Stimulated activated CD4-positive, alpha-beta T cell treated with anti-CD3 and anti-CD28 coated beads, TNF-alpha, amount 100 ng/mL, for 24 hours (primary cell): ENCODE measurements at regions not wholly inside any gene's neighbourhood (a gene's known extent, or its start where the extent isn't known, plus 50 kb on each side); places are given as distances from the start of the nearest gene placed in this dataset.
A peak's percentile ranks its signal among the peaks of the same experiment; 100 is the strongest.
"Not testable (repeated sequence)": the region's sequence is repeated elsewhere in the genome, so short reads cannot be mapped to it uniquely, and the experiment has no call there.

Experiments
- DNase-seq, 3 experiments: peaks; one replicate each; pipeline ENCODE4 v3.0.0-alpha.2; 2020; ENCODE audit warnings: low read depth in 3 of 3

- no peak for DNase-seq
These were observed 81.4 kb downstream of the ACAA2 start for GRCh38 chr18:49731860-49732311.

- no peak for DNase-seq
These were observed 81.9 kb downstream of the ACAA2 start for GRCh38 chr18:49731421-49731841.

- DNase-seq, result no peak
These were observed 82.4 kb downstream of the ACAA2 start for GRCh38 chr18:49730951-49731391.

GRCh38 chr18:49728542-49728941 is 84.8 kb downstream of the ACAA2 start:
- DNase-seq, result peak in 1 of 3 experiments; percentile 41

GRCh38 chr18:49727816-49728215 is 85.5 kb downstream of the ACAA2 start:
- DNase-seq, result no peak

GRCh38 chr18:49726675-49726963 is 86.7 kb downstream of the ACAA2 start:
- DNase-seq, result no peak

- DNase-seq, result no peak
These were observed 87.3 kb downstream of the ACAA2 start for GRCh38 chr18:49725809-49726674.

- peak in 1 of 3 experiments; percentile 2 for DNase-seq
These were observed 89.6 kb downstream of the ACAA2 start for GRCh38 chr18:49723648-49724180.

- DNase-seq, result no peak
These were observed 90.9 kb downstream of the ACAA2 start for GRCh38 chr18:49722477-49722876.

GRCh38 chr18:49721981-49722380 is 91.4 kb downstream of the ACAA2 start:
- no peak for DNase-seq

GRCh38 chr18:49720944-49721343 is 92.4 kb downstream of the ACAA2 start:
- not testable (repeated sequence) for DNase-seq

GRCh38 chr18:49717617-49718016 is 95.7 kb downstream of the ACAA2 start:
- DNase-seq, result no peak

GRCh38 chr18:49716035-49716434 is 97.3 kb downstream of the ACAA2 start:
- DNase-seq, result no peak

- no peak for DNase-seq
These were observed 104.0 kb downstream of the ACAA2 start for GRCh38 chr18:49709347-49709690.

- no peak for DNase-seq
These were observed 104.5 kb downstream of the ACAA2 start for GRCh38 chr18:49708662-49709346.

- no peak for DNase-seq
These were observed 105.7 kb downstream of the ACAA2 start for GRCh38 chr18:49707599-49707998.

GRCh38 chr18:49704334-49704733 is 109.0 kb downstream of the ACAA2 start:
- DNase-seq, result no peak

- no peak for DNase-seq
These were observed 112.1 kb downstream of the ACAA2 start for GRCh38 chr18:49701190-49701589.

- DNase-seq, result no peak
These were observed 114.0 kb downstream of the ACAA2 start for GRCh38 chr18:49699303-49699702.

- DNase-seq, result no peak
These were observed 114.8 kb downstream of the ACAA2 start for GRCh38 chr18:49698525-49699025.

- DNase-seq, result no peak
These were observed 115.4 kb downstream of the ACAA2 start for GRCh38 chr18:49697757-49698524.

- DNase-seq, result no peak
These were observed 116.3 kb downstream of the ACAA2 start for GRCh38 chr18:49697049-49697448.
